ENCODE measurements at regions not wholly inside any gene's neighbourhood (a gene's known extent, or its start where the extent isn't known, plus 50 kb on each side); places are given as distances from the start of the nearest gene placed in this dataset.

- TF ChIP-seq, protein P1, sequence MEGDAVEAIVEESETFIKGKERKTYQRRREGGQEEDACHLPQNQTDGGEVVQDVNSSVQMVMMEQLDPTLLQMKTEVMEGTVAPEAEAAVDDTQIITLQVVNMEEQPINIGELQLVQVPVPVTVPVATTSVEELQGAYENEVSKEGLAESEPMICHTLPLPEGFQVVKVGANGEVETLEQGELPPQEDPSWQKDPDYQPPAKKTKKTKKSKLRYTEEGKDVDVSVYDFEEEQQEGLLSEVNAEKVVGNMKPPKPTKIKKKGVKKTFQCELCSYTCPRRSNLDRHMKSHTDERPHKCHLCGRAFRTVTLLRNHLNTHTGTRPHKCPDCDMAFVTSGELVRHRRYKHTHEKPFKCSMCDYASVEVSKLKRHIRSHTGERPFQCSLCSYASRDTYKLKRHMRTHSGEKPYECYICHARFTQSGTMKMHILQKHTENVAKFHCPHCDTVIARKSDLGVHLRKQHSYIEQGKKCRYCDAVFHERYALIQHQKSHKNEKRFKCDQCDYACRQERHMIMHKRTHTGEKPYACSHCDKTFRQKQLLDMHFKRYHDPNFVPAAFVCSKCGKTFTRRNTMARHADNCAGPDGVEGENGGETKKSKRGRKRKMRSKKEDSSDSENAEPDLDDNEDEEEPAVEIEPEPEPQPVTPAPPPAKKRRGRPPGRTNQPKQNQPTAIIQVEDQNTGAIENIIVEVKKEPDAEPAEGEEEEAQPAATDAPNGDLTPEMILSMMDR (conservative IDR thresholded peaks at IDR 0.05): no peak
- no peak for TF ChIP-seq ZFX (IDR thresholded peaks at IDR 0.05)
Observed at GRCh38 chr14:78070344-78070743, 99.8 kb upstream of the NRXN3 start.
